HG02885 (cell line): ENCODE measurements at regions not wholly inside any gene's neighbourhood (a gene's known extent, or its start where the extent isn't known, plus 50 kb on each side); places are given as distances from the start of the nearest gene placed in this dataset.
A peak's percentile ranks its signal among the peaks of the same experiment; 100 is the strongest.
"Not testable (repeated sequence)": the region's sequence is repeated elsewhere in the genome, so short reads cannot be mapped to it uniquely, and the experiment has no call there.

ENCODE experiments used
- ATAC-seq: cut with Tn5 transposase; IDR thresholded peaks from one replicate; pipeline ENCODE4 v1.9.1; 2021; ENCODE audit warnings: mild to moderate bottlenecking; ENCODE audit not compliant: unreplicated experiment, poor library complexity

DNA sequence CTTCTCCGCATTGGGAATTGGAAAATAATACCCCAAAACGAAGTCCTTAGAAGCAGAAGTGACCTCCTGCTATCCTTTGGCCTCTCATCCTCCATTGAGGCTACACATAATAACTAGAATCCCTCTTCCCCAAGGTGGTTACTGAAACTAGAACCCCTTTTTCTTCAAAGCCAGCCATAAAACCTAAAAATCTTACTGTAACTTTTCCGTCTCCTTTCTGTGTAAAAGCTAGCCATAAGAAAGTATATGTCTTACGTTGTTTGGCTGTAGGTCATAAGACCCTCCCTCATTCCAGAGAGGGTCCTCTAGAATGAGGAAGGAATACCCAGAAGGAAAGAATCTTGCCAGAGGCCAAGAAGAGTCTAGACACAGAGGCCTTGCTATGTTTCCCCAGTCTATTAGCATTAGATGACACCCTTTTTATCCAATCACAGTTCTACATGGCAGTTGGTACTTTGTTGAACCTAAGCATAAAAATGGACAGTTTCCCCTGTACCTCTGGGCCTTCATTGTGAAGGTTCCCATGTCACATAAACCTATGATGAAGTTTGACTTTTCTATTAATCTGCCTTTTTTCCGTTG is 133.9 kb upstream of the BTN3A2 start:
- no peak for ATAC-seq

DNA sequence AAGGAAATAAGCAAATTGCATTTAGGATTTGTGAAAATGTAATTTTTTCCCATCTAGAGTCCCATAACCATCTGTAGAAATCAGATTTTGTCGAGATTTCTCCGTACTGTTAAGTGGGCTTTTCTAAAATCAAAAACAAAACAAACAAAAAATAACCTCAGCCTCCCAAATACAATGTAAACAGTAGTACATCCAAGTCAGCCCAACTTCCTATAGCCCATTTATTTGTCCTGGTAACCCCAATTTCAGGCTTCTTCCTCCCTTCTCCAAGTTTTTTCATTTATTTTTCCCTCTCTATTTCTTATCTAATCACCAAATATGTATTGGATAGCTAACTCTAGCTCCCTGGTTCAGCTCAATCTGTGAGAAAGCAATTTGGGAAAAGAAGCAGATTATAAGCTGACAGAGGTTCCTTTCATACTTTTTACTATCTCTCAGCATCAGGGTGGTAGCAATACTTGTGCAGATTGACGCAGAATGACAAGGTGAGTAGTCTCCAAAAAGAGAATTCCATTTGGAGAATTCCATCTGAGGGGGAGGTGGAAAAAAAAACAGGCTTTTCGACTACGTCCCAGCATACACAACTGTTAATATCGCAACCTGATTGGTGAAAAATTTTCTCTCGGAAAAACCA is 132.6 kb upstream of the BTN3A2 start:
- no peak for ATAC-seq

DNA sequence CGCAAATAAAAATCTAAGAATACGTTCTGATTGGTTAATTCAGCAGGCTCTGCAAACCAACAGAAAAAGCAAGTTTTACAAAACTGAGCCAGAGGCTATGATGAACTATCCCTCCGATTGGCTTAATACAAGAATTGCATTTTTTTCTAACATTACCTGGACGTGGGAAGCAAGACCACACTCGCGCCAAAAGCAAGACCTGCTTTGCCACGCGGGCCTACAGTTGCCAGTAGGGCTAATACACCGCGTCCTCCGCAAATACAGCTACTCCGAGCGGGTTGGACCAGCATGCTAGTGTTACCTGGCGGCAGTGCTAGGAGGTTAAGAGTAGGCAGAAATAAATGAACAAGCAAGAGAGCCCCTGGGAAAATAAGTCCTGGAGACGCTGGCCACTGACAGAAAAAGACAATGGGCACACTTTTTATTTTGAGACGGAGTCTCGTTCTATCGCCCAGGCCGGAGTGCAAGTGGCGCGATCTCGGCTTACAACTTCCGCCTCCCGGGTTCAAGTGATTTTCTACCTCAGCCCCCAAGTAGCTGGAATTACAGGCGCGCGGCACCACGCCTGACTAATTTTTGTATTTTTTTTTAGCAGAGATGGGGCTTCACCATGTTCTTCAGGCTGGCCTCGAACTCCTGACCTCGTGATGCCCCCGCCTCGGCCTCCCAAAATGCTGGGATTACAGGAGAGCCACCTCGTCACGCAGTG is 131.9 kb upstream of the BTN3A2 start:
- no peak for ATAC-seq

GRCh38 chr6:26233649-26234420 is 131.2 kb upstream of the BTN3A2 start:
- peak; percentile 49 for ATAC-seq

- peak; percentile 65 for ATAC-seq
Measured at GRCh38 chr6:26234421-26235301, 130.3 kb upstream of the BTN3A2 start.

GRCh38 chr6:26235302-26235670 is 129.7 kb upstream of the BTN3A2 start:
- ATAC-seq = no peak

DNA sequence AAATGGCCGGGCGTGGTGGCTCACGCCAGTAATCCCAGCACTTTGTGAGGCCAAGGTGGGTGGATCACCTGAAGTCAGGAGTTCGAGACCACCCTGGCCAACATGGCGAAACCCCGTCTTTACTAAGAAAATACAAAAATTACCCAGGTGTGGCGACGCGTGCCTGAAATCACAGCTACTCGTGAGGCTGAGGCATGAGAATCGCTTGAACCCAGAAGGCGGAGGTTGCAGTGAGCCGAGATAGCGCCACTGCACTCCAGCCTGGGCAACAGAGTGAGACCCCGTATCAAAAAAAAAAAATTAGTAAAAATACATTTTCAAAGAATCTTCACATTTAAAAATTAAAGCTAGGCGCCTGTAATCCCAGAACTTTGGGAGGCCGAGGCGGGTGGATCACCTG is 125.6 kb upstream of the BTN3A2 start:
- ATAC-seq = not testable (repeated sequence)

- peak; percentile 61 for ATAC-seq
Measured at GRCh38 chr6:26240157-26241032, 124.6 kb upstream of the BTN3A2 start.

- peak; percentile 13 for ATAC-seq
Measured at GRCh38 chr6:26241033-26241895, 123.7 kb upstream of the BTN3A2 start.

DNA sequence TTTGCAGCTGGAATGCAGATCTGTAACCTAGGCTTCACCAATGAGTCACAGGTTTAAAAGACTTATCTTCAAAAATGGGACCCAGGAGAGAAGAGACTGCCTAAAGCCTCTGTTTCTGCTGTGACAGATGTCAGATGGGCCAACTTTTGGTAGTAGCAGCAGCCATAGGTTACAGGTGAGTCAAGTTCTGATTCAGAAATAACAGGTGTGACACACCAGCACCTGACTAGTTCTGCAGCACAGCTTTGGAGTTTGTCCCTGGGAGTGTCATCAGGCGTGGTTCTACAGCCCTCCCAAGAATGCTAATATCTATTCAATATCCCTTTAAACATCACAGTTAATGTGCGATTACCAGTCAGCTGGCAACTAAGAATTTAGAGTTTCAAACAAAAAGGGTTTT is 121.9 kb upstream of the BTN3A2 start:
- ATAC-seq = no peak

DNA sequence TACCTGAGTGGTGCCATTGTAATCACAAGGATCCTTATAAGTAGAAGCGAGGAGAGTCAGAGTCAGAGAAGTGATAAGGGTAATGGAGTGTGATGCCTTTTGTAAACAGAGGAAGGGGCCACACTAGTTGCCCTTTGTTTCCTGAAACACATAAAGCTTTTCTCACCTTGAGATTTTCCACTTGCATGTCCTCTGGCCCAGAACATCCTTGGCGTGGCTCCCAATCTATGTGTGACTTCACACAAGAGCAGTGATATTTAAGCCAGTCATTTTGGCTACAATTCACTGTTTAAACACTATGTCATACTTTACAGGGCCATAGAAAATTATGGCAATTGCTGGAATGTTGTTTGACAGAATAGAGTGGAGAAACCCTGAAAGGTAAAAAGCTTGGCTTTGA is 121.2 kb upstream of the BTN3A2 start:
- ATAC-seq = no peak

- ATAC-seq = no peak
Measured at GRCh38 chr6:26246058-26246457, 118.9 kb upstream of the BTN3A2 start.

- ATAC-seq = no peak
Measured at GRCh38 chr6:26246553-26246952, 118.4 kb upstream of the BTN3A2 start.

- peak; percentile 21 for ATAC-seq
Measured at GRCh38 chr6:26249707-26249956, 115.4 kb upstream of the BTN3A2 start.

- peak; percentile 55 for ATAC-seq
Measured at GRCh38 chr6:26249957-26250697, 114.9 kb upstream of the BTN3A2 start.

- ATAC-seq = no peak
Measured at GRCh38 chr6:26250698-26251044, 114.3 kb upstream of the BTN3A2 start.

DNA sequence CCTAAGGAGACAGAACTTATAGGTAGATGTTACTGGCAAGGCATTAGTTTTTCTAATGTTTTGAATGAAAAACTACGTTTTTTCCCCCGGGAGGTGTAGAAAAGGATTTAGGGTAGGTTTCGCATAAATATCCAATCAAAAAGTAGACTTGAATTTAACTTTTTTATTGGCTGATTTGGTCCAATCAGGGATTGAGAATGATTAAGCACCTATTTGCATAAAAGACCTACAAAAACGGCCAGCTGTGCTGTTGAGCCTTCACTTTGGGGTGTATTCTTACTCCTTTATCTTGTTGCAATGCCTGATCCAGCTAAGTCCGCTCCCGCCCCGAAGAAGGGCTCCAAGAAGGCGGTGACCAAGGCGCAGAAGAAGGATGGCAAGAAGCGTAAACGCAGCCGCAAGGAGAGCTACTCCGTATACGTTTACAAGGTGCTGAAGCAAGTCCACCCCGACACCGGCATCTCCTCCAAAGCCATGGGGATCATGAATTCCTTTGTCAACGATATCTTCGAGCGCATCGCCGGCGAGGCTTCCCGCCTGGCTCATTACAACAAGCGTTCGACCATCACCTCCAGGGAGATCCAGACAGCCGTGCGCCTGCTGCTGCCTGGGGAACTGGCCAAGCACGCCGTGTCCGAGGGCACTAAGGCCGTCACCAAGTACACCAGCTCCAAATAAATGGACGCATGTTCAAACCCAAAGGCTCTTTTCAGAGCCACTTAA is 113.5 kb upstream of the BTN3A2 start:
- peak; percentile 51 for ATAC-seq
